ENCODE measurements at regions not wholly inside any gene's neighbourhood (a gene's known extent, or its start where the extent isn't known, plus 50 kb on each side); places are given as distances from the start of the nearest gene placed in this dataset.
"Not testable (repeated sequence)": the region's sequence is repeated elsewhere in the genome, so short reads cannot be mapped to it uniquely, and the experiment has no call there.

DNA sequence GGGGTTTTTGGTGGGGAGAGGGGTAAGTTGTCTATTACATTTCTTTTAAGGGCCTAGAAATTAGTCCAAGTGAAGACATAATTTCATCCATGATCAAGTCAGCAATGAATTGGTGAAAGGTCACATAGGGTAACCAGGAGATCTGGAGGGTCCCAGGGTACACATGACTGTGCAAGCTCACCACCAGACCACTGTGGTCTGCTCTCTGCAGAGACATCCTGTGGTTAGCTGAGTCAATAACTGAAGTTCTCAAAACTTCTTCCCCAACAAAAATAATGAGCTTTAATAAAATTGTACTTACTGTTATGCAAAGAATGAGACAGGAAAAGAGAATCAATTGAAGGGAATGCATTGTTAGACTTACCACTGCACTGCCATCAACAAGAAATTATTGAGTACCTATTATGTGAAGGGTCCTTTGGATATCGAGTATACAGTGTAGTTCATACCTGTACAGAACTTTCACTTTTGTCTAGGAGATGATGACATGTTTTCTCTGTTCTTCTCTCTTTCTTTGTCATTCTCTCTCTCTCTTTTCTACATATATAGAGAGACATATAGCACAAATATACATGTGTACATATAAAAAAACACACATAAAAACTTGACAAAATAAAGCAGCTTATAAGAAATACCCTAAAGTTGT is 209.8 kb downstream of the GJA1 start:
- DNase-seq: no peak

DNA sequence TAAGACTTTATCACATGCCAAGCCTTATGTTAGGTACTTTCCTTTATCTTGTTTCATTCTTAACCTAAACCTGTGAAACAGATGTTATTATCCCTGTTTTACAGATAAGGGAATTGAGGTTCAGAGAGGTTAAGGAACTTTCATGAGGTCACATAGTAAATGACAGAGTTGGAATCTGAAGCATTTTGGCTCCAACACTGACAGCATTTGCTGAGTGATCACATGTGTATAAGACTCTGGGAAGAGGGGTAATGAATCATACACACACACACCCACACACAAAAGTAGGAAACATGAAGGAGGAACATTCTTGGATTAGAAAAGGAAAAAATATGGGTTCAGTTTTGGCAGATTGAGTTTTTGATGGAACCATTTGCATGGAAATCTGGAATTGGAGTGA is 212.5 kb downstream of the GJA1 start:
- DNase-seq: no peak

DNA sequence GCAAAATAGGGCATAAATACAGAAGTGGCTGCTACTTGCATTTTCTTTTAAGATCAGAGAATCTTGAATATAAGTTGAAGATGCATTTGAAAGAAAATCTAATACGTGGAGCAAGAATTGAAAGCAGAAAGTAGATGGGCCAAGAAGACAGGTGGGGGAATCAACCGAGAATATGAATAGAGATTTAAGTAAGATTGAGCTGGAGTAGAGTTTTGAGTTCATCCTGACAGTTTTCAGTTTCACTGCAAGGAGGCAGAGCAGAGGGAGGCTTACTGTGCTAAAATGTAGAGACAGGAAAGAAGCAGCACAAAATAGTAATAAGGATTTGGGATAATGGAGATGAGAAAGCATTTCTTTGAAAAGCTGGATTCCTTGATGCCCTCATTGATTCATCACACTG is 214.5 kb downstream of the GJA1 start:
- no peak for DNase-seq

DNA sequence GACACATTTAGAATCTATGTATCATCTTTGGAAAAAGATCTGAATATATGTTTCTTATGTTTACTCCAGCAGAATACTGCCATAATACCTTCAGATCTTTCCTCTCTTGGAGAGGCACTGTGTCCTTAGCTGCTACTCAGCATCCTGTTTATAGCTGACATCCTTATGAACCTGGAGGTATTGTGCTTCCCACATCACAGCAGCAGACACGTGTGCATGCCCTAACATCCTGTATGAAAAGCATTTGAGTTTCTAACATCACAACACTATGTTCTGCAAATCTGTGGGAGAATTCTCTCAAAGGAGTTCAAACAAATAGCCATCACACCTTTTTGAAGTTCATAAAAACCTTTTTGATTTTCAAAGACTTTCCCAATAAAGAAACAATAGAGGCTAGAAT is 216.0 kb downstream of the GJA1 start:
- DNase-seq: no peak

DNA sequence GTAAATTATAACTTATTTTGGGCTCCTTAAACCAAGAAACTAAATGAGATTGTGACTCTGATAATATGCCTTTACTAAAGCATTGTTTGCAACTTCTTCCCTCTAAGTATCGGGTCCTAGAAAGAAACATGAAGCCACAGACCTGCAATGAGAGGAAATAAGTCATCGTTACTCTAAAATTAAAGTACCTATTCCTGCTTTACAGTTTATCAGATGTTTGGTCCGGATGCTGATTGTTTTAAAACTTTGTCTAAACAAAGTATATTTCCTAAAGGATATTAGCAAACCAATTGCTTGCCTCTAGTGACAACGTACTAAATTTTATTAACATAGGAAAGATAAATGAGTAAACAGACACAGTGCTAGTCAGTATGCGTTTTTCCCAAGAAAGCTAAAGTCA is 216.8 kb downstream of the GJA1 start:
- no peak for DNase-seq

DNA sequence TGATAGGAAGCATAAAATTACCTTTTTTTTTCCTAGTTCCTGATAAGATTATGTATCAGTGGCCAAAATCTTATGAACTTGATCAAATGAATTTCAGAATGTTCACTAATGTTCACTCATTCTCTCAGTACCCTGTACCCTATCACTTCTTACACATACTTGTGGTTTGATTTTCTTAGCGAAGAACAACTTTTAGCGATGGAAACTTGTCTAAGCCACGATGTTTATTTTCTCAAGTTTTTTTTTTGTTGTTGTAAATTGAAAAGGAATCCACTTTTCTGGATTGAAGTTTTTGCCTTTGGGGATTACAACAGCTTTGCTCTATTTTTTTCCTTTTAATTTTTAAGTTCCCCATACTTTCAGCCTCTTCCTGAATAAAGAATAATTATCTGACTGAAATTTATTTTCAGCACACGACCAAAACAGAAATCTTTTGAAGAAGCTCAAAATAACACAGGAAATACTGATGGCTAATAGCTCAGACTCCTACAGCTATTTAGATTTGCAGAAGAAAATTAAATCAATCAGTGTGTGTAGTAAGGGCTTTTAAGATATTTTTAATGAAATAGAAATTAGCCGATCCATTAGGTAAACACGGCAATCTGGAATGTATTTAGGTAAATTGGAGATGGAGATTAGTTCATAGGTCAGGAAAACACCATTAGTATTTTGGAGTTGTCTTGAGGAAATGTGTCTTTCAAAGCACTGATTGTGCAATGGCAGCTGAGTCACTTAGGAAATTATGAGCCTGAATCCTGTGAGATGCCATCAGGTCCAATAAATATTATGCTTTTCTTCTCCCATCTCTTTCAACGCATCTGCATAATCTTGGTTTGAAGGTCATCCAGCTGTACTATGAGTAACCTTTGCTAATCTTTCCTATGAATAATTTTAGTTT is 217.5 kb downstream of the GJA1 start:
- no peak for DNase-seq

DNA sequence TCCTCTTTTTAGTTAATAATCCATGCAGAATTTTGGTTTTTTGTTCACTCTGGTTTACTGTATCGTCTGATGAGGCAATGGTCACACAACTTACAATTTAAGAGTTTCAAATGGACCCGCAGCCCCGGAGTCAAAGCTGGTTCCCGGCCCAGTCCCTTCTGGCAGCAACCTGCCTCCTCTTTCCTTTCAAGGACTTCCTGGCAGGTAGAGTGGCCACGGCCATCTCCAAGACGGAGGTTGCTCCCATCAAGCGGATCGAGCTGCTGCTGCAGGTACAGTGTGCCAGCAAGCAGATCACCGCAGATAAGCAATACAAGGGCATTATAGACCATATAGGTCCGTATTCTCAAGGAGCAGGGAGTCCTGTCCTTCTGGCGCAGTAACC is 218.2 kb downstream of the GJA1 start:
- no peak for DNase-seq

DNA sequence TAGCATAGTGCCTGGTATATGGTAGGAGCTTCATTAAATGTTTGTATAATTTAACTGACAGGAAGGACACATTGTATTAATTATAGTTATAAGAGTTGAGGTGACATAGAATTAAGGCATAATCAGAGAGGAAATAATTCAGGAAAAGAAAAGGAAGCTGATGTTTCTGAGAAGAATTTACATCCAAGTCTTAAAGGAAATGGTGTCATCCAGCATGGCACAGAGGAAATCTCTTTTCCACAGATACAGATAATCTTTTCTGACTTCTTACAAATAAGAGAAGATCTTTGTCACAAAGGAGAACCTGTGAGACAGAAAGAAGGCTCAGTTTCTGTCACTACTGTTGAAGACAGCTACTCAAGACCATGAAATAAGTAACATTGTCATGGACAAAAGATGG is 222.5 kb downstream of the GJA1 start:
- no peak for DNase-seq

DNA sequence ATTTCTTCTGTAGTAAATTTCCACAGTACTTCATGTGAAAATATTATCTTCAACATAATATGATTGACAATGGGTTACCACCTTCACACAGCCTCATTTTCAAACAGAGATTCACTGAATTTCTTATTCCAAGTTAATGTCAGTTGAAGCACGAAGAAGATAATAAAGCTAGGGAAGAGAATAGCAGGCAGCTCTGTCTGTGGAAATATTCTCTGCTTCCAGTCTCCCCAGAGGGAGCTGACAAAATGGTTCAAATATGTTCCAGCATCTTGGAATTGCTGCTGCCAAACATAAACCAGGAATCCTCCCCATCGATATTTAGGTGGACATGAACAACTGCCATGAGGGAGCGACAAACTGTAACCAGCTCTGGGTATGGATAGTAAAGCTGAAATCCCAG is 224.8 kb downstream of the GJA1 start:
- no peak for DNase-seq

DNA sequence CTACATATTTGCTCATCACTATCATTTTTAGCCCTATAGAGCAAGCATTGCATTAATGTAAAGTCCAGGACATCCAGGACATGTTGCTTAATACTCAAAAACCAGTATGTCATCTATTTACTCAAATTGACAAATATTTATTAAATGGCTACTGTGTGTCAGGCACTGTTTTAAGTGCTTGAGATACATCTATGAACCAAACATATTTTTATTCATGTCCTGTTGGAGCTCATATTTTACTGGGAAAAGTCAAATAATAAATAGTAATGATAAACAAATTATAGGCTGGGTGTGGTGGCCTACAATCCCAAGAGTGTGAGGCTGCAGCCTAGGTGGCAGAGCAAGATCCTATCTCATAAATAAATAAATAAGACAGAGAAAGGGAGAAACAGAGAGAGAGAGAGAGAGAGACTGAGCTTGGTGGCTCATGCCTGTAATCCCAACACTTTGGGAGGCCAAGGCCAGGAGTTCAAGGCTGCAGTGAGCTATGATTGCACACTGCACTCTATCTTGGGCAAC is 227.9 kb downstream of the GJA1 start:
- no peak for DNase-seq

DNA sequence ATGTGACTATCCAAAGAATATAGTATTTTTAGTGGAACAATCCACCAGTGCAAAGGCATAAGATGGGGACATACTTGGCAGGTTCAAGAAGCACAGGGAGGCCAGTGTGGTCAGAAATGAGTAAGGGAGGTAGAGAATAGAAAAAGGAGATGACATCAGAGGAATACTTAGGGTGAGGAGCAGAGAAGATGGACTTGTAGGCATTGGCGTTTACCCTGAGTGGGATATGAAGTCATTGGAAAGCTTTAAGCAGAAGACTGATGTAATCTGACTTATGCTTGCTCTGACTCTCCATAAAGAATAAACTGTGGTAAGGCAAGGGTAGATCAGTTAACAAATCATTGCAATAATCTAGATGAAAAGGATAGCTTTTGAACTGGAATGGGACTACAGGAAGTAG is 228.7 kb downstream of the GJA1 start:
- no peak for DNase-seq

DNA sequence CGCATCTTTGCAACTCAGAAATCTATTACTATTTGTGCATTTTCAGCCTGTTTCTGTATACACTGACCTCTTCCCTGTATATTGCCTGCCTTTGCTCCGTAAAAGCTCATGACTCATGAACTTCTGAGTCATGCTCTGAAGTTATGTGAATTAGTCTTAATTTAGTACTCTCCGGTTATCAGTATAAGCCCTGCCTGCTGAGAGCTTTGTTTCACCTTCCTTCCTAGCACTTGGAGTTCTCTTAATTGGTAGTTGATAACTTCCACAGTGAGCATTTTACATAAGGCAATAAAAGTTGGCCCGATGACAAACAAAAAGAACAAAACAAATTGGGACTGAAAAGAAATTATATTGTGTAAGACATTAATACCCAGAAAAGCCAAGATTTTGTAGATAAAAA is 231.4 kb downstream of the GJA1 start:
- no peak for DNase-seq

DNA sequence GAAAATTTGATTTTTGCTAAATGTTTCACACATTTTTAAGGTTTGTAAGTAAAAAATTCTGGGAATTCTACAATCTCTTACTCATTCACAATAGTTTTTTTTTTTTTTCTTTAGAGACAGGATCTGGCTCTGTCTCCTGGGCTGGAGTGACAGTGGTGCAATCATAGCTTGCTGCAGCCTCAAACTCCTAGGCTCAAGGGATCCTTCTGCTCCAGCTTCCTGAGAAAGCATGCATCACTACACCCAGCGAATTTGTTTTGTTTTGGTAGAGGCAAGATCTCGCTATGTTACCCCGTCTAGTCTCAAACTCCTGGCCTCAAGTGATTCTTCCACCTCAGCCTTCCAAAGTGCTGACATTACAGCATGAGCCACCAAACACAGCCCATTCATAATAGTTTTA is 232.8 kb downstream of the GJA1 start:
- DNase-seq: no peak

DNA sequence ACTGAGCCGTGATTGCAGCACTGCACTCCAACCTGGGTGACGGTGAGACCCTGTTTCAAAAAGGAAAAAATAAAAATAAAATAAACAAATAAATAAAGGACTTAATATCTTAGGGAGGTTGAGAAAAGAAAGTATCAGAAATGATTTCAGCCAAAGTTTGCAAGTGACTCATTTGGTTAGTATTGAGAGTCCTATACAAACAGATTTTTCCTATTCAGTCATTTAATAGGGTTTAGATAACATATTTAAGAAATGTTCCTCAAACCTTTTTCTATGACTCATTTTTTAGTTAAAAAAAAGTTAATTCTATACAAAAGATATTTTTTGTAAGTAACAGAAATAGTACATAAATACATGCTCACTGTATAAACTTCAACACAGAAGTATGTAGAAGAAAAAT is 235.1 kb downstream of the GJA1 start:
- DNase-seq: no peak

DNA sequence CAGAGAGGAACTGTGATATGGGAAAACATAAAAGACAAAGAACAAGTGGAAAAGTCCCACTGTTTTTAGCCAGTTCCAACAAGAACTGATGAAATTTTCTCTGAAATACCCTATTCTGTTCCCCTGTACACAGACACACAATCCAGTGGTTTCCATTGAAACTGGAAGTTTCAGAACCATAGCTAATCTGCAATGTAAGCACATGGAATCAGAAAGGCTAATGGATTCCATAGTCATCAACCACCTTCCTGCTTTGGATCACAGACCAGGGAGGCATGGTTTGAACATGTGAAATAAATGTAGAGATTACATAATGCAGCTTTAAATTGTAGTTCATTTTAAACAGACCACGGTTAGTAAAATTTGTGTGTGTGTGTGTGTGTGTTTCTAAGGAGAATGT is 242.1 kb downstream of the GJA1 start:
- no peak for DNase-seq

DNA sequence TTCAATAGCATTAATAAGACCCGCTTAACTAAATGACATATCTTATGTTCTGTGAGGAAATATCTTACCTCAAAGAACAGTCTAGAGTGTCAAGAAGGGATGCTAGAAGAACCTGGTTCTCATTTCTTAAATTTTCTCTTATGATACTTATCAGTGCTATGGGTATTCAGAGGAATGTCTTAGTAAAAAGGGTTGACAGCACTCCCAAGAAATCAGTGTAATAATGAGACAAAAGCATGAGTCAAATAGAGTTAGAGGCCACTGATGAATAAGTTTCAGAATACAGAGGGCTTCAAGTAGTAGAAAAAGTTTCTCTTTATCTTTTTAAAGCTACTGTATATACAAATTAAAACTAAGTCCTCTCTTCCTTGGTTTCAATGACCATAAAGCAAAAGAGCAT is 242.8 kb downstream of the GJA1 start:
- no peak for DNase-seq

DNA sequence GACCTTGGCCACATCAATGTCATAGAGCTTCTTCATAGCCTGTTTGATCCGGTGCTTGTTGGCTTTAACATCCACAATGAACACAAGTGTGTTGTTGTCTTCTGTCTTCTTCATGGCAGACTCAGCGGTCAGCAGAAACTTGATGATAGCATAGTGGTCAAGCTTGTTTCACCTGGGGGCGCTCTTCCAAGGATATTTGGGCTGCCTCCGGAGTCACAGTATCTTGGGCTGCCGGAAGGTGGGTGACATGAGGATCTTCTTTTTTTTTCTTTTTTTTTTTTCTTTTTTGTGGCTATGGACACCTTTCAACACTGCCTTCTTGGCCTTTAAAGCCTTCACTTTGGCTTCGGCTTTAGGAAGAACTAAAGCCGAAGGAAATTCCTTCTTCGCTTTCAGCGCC is 244.6 kb downstream of the GJA1 start:
- no peak for DNase-seq

DNA sequence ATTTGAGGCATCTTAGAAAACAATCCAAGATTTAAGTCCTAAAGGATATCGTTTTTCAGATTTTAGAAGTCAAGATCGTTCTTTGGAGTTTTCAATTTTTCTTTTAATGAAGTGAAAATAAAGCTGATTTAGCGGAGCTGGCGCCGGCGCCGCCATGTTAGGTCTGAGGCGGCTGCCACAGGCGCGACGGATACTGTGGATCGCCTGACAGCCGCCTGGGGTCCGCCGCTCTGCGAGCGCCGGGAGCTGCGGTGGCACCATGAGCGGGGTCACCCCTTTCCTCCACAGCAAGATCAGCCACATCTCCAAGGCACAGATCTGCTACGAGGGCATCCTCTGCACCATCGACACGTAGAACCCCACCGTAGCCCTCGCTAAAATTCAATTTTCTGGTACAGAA is 247.2 kb downstream of the GJA1 start:
- DNase-seq: no peak

DNA sequence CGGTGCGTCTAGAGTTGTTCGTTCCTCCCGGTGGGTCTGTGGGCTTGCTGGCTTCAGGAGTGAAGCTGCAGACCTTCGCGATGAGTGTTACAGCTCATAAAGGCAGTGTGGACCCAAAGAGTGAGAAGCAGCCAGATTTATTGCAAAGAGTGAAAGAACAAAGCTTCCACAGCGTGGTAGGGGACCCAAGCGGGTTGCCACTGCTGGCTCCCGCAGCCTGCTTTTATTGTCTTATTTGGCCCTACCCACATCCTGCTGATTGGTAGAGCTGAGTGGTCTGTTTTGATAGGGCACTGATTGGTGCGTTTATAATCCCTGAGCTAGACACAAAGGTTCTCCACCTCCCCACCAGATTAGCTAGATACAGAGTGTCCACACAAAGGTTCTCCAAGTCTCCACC is 250.4 kb downstream of the GJA1 start:
- DNase-seq: not testable (repeated sequence)

DNA sequence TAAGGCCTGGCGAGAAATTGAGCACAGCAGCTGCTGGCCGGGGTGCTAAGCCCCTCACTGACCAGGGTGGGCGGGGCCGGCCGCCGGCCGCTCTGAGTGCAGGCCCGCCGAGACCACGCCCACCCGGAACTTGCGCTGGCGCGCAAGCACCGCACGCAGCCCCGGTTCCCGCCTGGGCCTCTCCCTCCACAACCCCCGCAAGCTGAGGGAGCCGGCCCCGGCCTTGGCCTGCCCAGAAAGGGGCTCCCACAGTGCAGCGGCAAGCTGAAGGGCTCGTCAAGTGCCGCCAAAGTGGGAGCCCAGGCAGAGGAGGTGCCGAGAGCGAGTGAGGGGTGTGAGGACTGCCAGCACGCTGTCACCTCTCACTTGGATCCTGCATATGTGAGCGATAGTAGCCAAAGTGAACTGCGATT is 251.2 kb downstream of the GJA1 start:
- no peak for DNase-seq

DNA sequence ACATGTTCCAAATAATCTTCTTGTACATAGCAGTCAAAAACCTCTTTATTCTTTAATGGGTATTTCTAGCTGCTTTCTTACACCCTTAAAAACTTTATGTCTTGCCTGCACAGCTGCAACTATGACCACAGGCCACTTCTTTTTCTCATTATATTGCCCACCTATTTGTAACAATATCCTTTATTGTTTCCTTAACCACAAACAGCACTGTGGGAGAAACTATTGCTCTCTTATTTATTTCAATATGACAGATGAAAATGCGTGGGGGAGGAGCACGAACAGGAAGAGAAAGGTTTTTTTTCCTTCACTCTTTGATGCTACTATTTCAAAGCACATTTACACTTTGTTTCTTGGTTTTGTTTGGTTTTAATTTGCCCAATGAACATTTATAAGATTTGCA is 253.5 kb downstream of the GJA1 start:
- no peak for DNase-seq

DNA sequence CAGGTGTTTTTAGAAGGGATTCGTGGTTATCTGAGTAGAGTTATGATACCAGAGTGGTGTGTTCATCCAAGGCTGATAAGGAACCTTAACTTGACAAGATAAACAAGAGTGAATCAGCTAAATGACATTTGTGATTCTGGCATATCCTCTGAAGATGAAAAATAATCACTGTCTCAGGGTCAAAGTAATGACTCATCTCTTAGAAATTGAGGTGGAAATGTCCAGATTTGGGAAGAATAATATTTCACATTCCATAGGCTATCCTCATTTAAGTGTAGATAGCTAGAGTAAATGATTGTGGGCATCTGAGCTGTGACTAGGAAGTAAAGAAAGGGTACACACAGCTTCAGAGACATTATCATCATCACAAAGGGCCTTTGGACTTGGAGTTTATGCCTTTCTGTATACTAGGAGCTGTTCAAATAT is 255.7 kb downstream of the GJA1 start:
- DNase-seq: no peak

DNA sequence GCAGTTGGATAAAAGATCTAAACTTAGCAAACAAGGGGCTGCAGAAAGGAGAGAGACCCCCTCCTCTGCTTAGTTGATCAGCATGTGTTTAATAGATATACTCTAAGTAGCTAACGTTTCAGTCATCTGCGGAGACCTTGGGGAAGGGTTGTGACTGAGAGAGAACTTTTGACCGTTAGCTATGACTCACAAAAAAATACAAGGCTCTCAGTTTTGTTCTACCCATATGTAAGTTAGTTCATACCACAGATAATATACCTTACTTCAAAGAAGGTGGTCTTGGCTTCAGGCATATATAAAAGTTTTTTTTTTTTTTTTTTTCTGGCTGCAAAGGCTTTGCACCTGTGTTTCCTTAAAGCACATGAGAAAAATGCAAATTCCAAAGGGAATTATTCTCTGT is 258.9 kb downstream of the GJA1 start:
- no peak for DNase-seq

DNA sequence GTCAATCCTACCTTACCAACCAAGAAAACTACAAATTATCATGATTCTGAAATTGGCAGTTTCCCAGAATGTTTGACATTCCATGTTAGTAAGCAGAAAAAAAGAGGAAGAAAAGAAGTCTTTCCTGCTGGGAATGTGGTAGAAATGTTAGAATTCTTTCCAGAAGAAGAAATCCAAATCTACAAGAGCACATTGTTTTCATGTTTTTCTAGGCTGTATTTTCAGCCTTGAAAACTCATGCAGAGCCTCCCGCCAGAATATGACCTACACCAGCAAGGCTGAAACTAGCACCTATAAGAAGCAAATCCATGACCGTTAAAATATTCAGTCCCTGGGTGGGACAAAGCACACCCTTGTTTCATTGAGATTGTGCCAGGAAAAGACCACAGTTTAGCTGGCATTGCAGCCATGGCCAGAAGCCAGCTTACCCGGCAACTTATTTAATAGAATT is 259.4 kb downstream of the GJA1 start:
- no peak for DNase-seq

Data from NK-92 treated with Interleukin-12 subunit alpha and Interleukin-12 subunit beta, amount 100 ng/mL, for 24 hours (cell line).